ENCODE measurements at regions not wholly inside any gene's neighbourhood (a gene's known extent, or its start where the extent isn't known, plus 50 kb on each side); places are given as distances from the start of the nearest gene placed in this dataset.

GRCh38 chr4:115969756-115970155 is 856.3 kb upstream of the NDST4 start:
- Histone ChIP-seq H4K8ac (replicated peaks; ENCODE audit: insufficient read length, low read depth, low read length) (no peak overlapping the region), H3K9ac (ENCODE audit: extremely low read depth, insufficient read length, low read length) (no peak overlapping the region), H2BK120ac (ENCODE audit: low read depth, low read length, poor library complexity, severe bottlenecking) (no peak overlapping the region), H2BK20ac (ENCODE audit: low read depth, low read length, poor library complexity, severe bottlenecking) (no peak overlapping the region), H4K5ac (ENCODE audit: insufficient read length, low read depth, low read length) (no peak overlapping the region), H4K91ac (ENCODE audit: insufficient read length, low read depth, low read length) (no peak overlapping the region), H4K20me1 (ENCODE audit: control insufficient read depth, insufficient read depth, insufficient read length) (no peaks in the 10 kb centered on the region), H2BK15ac (ENCODE audit: low read depth, low read length) (no peak overlapping the region), H3K4ac (ENCODE audit: low read depth, low read length) (no peak overlapping the region), H2BK12ac (ENCODE audit: insufficient read length, low read depth, low read length) (no peak overlapping the region), H3K23me2 (ENCODE audit: insufficient read length, low read depth, low read length, poor library complexity, severe bottlenecking) (no peaks in the 10 kb centered on the region), H3K27ac (ENCODE audit: insufficient read length, low read depth, low read length) (no peak overlapping the region), H3K79me2 (ENCODE audit: insufficient read depth, low read length) (no peaks in the 10 kb centered on the region), H3K9me3 (ENCODE audit: control insufficient read depth, low read depth, low read length) (no peaks in the 10 kb centered on the region), H2BK5ac (ENCODE audit: insufficient read length, low read length) (no peak overlapping the region), H3K4me1 (ENCODE audit: insufficient read depth, low read length) (no peaks in the 10 kb centered on the region), H3T11ph (ENCODE audit: low read length) (no peak overlapping the region), H3K14ac (ENCODE audit: insufficient read depth, low read length) (no peak overlapping the region), H3K4me2 (ENCODE audit: insufficient read depth, insufficient read length, low read length) (no peak overlapping the region), H3K18ac (ENCODE audit: insufficient read length, low read depth, low read length) (no peak overlapping the region), H3K56ac (ENCODE audit: insufficient read length, low read depth, low read length) (no peak overlapping the region), H2AK5ac (ENCODE audit: insufficient read length, low read length) (no peak overlapping the region), H2AFZ (ENCODE audit: low read length) (no peak overlapping the region), H3K79me1 (ENCODE audit: insufficient read depth, low read depth, low read length, poor library complexity, severe bottlenecking) (no peaks in the 10 kb centered on the region), H3K27me3 (ENCODE audit: insufficient read depth, low read length) (no peaks in the 10 kb centered on the region), H3K23ac (ENCODE audit: insufficient read length, low read depth, low read length) (no peak overlapping the region)
- Mint-ChIP-seq H3K9me3 (peaks cover 0 to 9% of the 10 kb centered on the region in 2 experiments; a peak in 2 of 5 replicates), H3K27me3 (ENCODE audit: low read depth) (no peaks in the 10 kb centered on the region), H3K4me1 (peaks cover 26 to 33% of the 10 kb centered on the region in 2 experiments), H3K4me3 (no peak overlapping the region), H3K36me3 (ENCODE audit: insufficient read depth in 1 of 3, low read depth in 3 of 3) (peaks cover 9 to 21% (median 14%) of the 10 kb centered on the region in 3 experiments; a peak in 6 of 7 replicates), H3K27ac (peak overlapping the region in 1 of 3 experiments; percentile 77; a peak in 2 of 7 replicates)
- no CpG with 5 or more reads among the region's 1 CpG for WGBS (ENCODE audit: extremely low coverage, insufficient read length, low lambda C conversion rate)
- TF ChIP-seq, protein P1, sequence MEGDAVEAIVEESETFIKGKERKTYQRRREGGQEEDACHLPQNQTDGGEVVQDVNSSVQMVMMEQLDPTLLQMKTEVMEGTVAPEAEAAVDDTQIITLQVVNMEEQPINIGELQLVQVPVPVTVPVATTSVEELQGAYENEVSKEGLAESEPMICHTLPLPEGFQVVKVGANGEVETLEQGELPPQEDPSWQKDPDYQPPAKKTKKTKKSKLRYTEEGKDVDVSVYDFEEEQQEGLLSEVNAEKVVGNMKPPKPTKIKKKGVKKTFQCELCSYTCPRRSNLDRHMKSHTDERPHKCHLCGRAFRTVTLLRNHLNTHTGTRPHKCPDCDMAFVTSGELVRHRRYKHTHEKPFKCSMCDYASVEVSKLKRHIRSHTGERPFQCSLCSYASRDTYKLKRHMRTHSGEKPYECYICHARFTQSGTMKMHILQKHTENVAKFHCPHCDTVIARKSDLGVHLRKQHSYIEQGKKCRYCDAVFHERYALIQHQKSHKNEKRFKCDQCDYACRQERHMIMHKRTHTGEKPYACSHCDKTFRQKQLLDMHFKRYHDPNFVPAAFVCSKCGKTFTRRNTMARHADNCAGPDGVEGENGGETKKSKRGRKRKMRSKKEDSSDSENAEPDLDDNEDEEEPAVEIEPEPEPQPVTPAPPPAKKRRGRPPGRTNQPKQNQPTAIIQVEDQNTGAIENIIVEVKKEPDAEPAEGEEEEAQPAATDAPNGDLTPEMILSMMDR (conservative IDR thresholded peaks at IDR 0.05): no peak
- peak; percentile 88 for DNase-seq
